OCI-LY7 (cell line): ENCODE measurements at regions not wholly inside any gene's neighbourhood (a gene's known extent, or its start where the extent isn't known, plus 50 kb on each side); places are given as distances from the start of the nearest gene placed in this dataset.

Experiments used
- BruUV-seq: library from RNA; stranded (reverse); fragments of 400-500 nt; replicated peaks from 2 replicates; lab custom pipeline; 2021; lab: Mats Ljungman, UMichigan
- CTCF ChIA-PET: fragments of 300-600 bp; sonication (Branson Sonifier 250); formaldehyde crosslinking; loops from one replicate; lab custom pipeline; 2022; ENCODE audit warnings: antibody characterized with exemption; ENCODE audit not compliant: unreplicated experiment; lab: Charles Lee
- POLR2A ChIA-PET: fragments of 300-600 bp; sonication (Branson Sonifier 250); formaldehyde crosslinking; loops from one replicate; lab custom pipeline; 2022; ENCODE audit warnings: antibody characterized with exemption; lab: Charles Lee
- DNase-seq: peaks from one replicate; pipeline ENCODE4 v3.0.0-alpha.2; 2015; ENCODE audit warnings: low spot score
- H2AFZ ChIP-seq: fragments of 200-600 bp; sonication (generic), shearing (Covaris generic); 2 replicates; pipeline ENCODE4 v1.6.1; 2014; ENCODE audit warnings: mild to moderate bottlenecking, antibody characterized with exemption, low read length, moderate library complexity
- H3K27ac ChIP-seq: fragments of 200-600 bp; sonication (generic); 2 replicates; pipeline ENCODE4 v1.5.1; 2014; ENCODE audit warnings: mixed run types, low read depth, mild to moderate bottlenecking, moderate library complexity, low read length, inconsistent platforms; ENCODE audit not compliant: poor library complexity, severe bottlenecking
- H3K36me3 ChIP-seq: fragments of 200-600 bp; sonication (generic); 2 replicates; pipeline ENCODE4 v1.6.1; 2014; ENCODE audit warnings: mild to moderate bottlenecking, antibody characterized with exemption, low read length, moderate library complexity, mixed read lengths; ENCODE audit not compliant: insufficient read depth
- H3K4me1 ChIP-seq: fragments of 200-600 bp; sonication (generic); 2 replicates; pipeline ENCODE4 v1.5.1; 2014; ENCODE audit warnings: mild to moderate bottlenecking, low read length; ENCODE audit not compliant: insufficient read depth, poor library complexity, severe bottlenecking
- H3K4me2 ChIP-seq: fragments of 200-600 bp; sonication (generic); 2 replicates; pipeline ENCODE4 v1.6.1; 2014; ENCODE audit warnings: mild to moderate bottlenecking, low read length
- H3K4me3 ChIP-seq: fragments of 200-600 bp; sonication (generic); 2 replicates; pipeline ENCODE4 v1.5.1; 2014; ENCODE audit warnings: mild to moderate bottlenecking, low read depth, low read length; ENCODE audit not compliant: poor library complexity, severe bottlenecking
- H3K79me2 ChIP-seq: fragments of 200-600 bp; sonication (generic); 2 replicates; pipeline ENCODE4 v1.6.1; 2016; ENCODE audit warnings: low read depth, mild to moderate bottlenecking, low read length, moderate library complexity, mixed read lengths; ENCODE audit not compliant: insufficient read depth
- H3K9me2 ChIP-seq: fragments of 200-600 bp; sonication (generic); 2 replicates; pipeline ENCODE4 v1.6.1; 2016; ENCODE audit warnings: mild to moderate bottlenecking, low read length, mixed read lengths; ENCODE audit not compliant: insufficient read depth
- H3K9me3 ChIP-seq: fragments of 200-600 bp; sonication (generic); 2 replicates; pipeline ENCODE4 v1.6.1; 2014; ENCODE audit warnings: mild to moderate bottlenecking, mixed run types, low read length, mixed read lengths
- H4K20me1 ChIP-seq: fragments of 200-600 bp; sonication (generic); 2 replicates; pipeline ENCODE4 v1.6.1; 2014; ENCODE audit warnings: mild to moderate bottlenecking, antibody characterized with exemption, low read length, moderate library complexity, mixed read lengths; ENCODE audit not compliant: insufficient read depth
- CTCF ChIP-seq: fragments of 200-600 bp; sonication (generic); conservative IDR thresholded peaks from 2 replicates; pipeline ENCODE4 v1.5.1; 2014; ENCODE audit warnings: mild to moderate bottlenecking, antibody characterized with exemption, low read length, moderate library complexity, mixed read lengths
- EZH2phosphoT487 ChIP-seq: fragments of 200-600 bp; sonication (generic); IDR thresholded peaks from 2 replicates; pipeline ENCODE4 v1.6.1; 2018; ENCODE audit warnings: low read depth, borderline replicate concordance, mild to moderate bottlenecking, mixed run types, antibody characterized with exemption, low read length, moderate library complexity, mixed read lengths
- intact Hi-C: fragments of 100-400 bp; cut with micrococcal nuclease; formaldehyde crosslinking; loops from one replicate; pipeline ENCODE4 v1.10.0; 2022; ENCODE audit not compliant: unreplicated experiment

DNA sequence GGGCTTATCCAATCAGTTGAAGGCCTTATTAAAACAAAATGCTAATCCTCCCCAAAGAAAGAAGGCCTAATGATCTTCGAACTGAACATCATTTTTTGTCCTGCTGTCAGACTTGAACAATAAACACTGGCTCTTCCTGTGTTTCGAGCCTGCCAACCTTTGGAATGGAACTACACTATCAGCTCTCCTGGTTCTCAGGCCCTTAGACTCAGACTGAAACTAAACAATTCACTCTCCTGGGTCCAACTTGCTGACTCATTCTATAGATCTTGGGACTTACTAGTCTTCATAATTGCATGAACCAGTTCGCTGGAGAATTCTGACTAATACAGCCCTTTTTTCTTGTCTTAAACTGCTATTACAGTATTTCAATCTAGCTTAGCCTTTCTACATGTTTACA lies 235.2 kb downstream of the LNPK start:
- no peaks in the 10 kb centered on the region for H3K79me2 ChIP-seq
- no peaks in the 10 kb centered on the region for H3K36me3 ChIP-seq
- intact Hi-C loops: no loop called here
- H3K9me3 ChIP-seq: no peaks in the 10 kb centered on the region
- H3K4me1 ChIP-seq: no peaks in the 10 kb centered on the region
- CTCF ChIA-PET: no interaction called here
- no peak for DNase-seq
- no peaks in the 10 kb centered on the region for H3K9me2 ChIP-seq
- no peak overlapping the region for H3K4me2 ChIP-seq
- TF ChIP-seq CTCF (no peak), EZH2phosphoT487 (no peak)
- no peak overlapping the region for H3K4me3 ChIP-seq
- H4K20me1 ChIP-seq: no peaks in the 10 kb centered on the region
- BruUV-seq: no TSS peak
- POLR2A ChIA-PET: no interaction called here
- no peak overlapping the region for H2AFZ ChIP-seq
- no peak overlapping the region for H3K27ac ChIP-seq

DNA sequence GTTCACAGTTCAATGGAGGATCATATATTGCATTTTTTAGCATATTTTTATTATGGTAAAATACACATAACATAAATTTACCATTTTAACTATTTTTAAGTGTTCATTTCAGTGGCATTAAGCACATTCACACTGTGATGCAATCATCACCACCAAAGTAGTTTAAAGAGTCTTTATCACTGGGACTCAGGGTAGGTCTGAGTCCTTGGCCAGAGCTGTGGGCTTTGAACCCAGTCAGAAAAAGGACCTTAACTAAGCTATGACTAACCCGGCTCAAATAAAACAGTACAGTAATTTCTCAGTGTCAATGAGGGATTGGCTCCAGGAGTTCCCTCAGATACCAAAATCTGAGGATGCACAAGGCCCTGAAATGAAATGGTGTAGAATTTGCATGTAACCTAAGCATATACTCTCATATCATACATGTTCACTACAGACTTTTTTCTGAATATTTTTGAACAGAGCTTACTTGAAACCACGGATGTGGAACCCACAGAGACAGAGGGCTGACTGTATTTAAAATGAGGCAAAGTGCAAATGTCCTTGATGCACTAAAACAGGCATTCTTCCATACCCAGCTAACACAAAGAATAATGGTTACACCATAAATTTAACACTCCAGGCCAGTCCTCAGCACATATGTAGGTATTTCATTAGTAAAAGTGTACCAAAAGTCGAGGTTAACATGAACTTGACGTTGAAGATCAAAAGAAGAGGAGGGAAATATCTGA lies 246.2 kb downstream of the LNPK start:
- intact Hi-C loops: no loop called here
- no peaks in the 10 kb centered on the region for H3K79me2 ChIP-seq
- POLR2A ChIA-PET: interaction anchor here (0.6 kb wide), 1 partner anchor 16 kb away, joined by 3 read pairs; no protein-coding TSS in a partner anchor
- H3K9me2 ChIP-seq: no peaks in the 10 kb centered on the region
- H4K20me1 ChIP-seq: no peaks in the 10 kb centered on the region
- H2AFZ ChIP-seq: no peak overlapping the region
- no peak for TF ChIP-seq CTCF
- TF ChIP-seq EZH2phosphoT487: no peak
- DNase-seq: no peak
- no peak overlapping the region for H3K4me2 ChIP-seq
- H3K4me1 ChIP-seq: no peaks in the 10 kb centered on the region
- H3K9me3 ChIP-seq: no peaks in the 10 kb centered on the region
- H3K27ac ChIP-seq: no peak overlapping the region
- CTCF ChIA-PET: no interaction called here
- no peak overlapping the region for H3K4me3 ChIP-seq
- no TSS peak for BruUV-seq
- no peaks in the 10 kb centered on the region for H3K36me3 ChIP-seq

GRCh38 chr2:175755169-175755568 lies 246.9 kb downstream of the LNPK start:
- no peak overlapping the region for H3K4me2 ChIP-seq
- ChIA-PET CTCF (no interaction called here), POLR2A (interaction anchor here (0.6 kb wide), 1 partner anchor 16 kb away, joined by 3 read pairs; no protein-coding TSS in a partner anchor)
- intact Hi-C loops: no loop called here
- H3K36me3 ChIP-seq: no peaks in the 10 kb centered on the region
- H3K9me2 ChIP-seq: no peaks in the 10 kb centered on the region
- H2AFZ ChIP-seq: no peak overlapping the region
- H4K20me1 ChIP-seq: no peaks in the 10 kb centered on the region
- DNase-seq: no peak
- H3K27ac ChIP-seq: no peak overlapping the region
- no peak for TF ChIP-seq CTCF
- no peak for TF ChIP-seq EZH2phosphoT487
- BruUV-seq: no TSS peak
- H3K79me2 ChIP-seq: no peaks in the 10 kb centered on the region
- H3K9me3 ChIP-seq: no peaks in the 10 kb centered on the region
- H3K4me3 ChIP-seq: no peak overlapping the region
- no peaks in the 10 kb centered on the region for H3K4me1 ChIP-seq
